ENCODE measurements at regions not wholly inside any gene's neighbourhood (a gene's known extent, or its start where the extent isn't known, plus 50 kb on each side); places are given as distances from the start of the nearest gene placed in this dataset.

DNA sequence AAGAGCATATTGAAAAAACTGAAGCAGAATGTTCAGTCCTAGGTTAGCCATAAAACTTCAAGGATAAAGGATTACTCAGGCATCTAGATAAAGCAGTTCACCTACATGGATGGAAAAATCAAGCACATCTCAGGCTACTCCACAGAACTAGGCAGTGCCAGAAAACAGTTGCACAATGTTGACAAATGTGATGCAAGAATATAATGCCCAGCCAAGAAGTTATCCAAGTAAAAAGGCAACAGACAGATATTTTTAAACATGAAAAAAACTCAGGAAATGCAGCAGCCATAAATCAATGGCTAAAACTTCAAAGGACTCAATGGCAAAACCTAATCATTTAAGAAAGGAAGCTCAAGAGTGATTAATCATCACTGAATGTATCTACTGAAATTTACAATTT is 456.0 kb upstream of the FAM241A start:
- DNase-seq: no peak

DNA sequence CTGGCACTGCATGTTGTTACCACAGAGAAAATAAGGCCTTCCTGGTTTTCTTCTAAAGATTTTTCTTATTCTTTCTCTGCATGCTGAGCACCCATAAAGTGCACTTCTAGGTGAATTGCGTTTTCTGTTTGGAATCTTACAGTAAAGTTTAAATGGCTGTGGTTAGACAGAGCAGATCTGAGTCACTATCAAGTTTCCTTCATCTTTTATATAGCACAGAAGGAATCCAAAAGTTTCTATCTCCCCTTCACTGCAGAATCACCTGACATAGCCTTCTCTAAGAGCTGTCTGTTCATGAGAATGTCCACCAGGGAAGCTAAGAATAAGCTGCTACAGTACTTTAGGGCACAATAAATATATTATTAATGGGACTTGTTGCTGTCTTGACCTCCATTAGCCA is 455.5 kb upstream of the FAM241A start:
- DNase-seq: no peak

DNA sequence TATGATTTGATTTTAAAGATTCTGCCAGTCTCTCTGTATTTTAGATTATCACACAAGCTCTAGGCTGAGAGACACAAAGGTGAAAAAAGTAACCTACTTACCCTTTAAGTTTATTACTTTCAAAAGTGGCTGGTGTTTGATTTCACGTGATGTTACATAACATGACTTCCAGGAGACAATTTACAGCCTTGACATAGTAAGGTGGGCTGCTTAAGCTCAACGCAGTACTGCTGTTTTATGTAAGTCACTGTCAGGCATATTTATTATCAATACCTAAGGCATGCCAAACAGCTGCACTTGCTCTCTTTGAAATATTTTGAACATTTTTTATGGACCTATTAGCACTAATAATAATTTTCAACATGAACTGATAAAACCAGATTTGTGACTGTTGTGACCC is 451.5 kb upstream of the FAM241A start:
- DNase-seq: no peak

GRCh38 chr4:111695677-111696076 is 449.6 kb upstream of the FAM241A start:
- no peak for DNase-seq

DNA sequence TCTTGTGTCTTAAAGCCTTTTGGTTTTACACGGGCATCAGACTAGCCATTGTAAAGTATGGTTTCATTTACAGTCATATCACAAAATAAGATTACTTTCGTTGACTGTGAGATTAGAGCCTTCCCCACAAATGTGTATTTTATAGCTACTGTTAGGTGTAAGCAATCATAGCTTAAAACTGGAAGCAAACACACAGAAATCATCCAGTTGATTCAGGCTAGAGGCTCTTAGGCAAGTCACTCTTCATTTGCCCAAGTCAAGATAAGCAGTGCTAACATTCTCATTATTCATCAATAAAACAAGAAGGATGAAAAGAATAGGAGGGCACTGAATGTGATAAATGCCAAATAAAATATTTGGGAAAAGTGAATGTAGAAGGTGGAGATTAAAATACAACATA is 448.7 kb upstream of the FAM241A start:
- no peak for DNase-seq

DNA sequence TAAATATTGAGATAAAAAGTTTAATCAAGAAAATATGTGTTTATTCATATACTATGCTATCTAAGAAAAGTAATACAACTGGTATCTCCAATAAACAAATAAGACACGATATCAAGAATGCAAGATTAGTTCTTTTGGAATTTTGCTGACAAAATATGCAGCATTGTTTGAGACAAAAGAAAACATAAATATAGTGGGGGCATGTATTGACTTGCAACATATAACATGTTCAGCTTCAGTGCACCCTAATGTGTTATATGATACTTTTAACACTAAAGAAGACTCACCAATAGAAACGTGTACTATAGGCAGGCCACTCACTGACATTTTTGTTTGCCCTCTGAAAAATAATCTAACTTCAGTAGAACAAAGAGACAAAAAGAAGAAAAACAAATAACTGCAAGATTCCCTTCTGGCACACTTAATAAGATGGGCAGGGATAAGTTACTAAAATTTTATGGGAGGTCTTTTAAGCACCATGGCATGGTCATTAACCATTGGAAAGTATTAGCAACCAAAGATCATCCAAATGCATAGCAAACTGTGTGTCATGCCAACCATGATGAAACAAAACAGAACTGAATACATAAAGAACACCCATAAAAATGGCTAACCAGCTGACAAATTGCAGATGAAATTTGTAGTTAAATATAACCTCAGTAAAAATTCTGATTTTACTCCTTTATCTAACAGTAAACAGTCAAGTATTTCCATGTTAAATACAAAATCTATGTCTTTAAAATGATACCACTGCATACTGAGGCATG is 447.9 kb upstream of the FAM241A start:
- DNase-seq: no peak

- no peak for DNase-seq
Measured at GRCh38 chr4:111698361-111698760, 446.9 kb upstream of the FAM241A start.

- no peak for DNase-seq
Measured at GRCh38 chr4:111699165-111699564, 446.1 kb upstream of the FAM241A start.

DNA sequence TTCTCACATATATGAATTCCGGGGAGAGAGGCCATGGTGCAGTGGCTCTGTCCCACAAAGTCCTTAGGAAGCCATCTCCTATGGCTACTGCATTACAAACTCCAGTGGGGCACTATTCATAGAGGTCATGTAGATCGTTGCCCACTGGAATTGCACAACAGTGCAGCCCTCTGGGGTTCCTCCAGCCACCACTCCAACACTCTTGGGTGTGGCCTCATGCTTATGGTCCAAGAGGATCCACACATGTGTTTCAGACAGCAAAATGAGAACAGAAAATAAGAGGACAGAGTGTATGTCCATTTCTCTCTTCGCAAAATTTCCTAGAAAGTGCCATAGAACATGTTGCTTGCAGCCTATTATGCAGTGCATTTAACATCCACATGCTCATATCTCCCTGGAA is 444.2 kb upstream of the FAM241A start:
- no peak for DNase-seq

DNA sequence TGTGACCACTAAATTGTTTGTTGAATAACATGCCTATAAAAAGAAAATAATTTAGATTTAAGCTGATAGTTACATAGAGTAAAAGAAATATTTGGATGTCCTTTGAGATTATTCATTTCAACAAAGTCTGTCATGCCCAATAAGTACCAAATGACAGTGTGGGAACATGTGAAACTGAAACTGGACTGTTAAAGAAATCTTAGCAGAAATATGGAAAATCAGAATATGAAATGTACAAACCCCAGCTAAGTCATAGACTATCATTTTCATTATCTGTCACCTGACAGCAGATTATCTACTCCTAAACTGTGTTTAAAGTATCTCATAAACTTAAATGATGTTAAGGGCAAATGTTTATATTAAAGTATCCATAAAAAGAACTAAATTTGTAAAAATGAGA is 437.8 kb upstream of the FAM241A start:
- DNase-seq: no peak

DNA sequence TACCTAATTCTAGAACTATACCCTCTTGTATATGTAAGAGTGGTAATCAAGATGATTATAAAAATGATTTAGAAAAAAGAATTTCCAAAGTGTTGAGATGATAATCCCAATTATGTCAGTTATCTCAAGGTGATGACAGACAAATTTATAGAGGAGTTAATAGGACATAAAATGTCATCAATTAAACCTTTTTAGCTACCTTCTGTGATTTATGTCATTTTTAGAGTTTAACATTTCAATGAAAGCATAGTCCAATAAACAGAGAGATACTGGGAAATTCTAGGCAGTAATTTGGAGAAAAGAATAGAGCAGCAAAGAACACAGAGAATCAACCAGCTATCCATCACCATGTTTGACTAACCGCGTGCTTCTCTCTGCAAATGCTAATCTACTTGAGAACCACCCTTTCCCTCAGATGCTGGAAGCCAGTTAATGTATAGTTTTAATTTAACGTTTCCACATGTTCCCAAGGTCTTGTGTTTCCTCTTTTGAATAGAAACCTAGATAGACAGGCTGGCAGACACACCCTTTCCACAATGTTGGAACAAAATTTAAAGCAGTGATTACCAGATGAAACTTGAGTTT is 433.1 kb upstream of the FAM241A start:
- DNase-seq: no peak

DNA sequence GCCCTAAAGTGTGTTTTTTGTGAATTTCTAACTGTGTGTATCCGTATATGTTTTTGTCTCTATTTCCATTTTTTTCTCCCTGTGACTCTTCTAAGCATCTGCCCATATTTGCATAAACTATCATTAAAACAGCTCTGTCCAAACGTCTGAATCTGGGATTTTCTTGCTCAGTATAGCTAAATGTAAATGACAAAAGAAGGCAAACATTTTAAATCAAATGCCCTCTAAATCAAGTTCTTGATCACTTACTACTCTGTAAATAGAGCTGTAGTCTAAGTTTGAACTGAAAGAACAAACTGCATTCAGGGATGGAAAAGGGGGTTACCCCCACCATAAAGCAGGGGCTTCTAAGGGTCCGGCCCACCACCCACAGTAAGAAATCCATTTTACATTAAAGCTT is 432.0 kb upstream of the FAM241A start:
- DNase-seq: no peak

DNA sequence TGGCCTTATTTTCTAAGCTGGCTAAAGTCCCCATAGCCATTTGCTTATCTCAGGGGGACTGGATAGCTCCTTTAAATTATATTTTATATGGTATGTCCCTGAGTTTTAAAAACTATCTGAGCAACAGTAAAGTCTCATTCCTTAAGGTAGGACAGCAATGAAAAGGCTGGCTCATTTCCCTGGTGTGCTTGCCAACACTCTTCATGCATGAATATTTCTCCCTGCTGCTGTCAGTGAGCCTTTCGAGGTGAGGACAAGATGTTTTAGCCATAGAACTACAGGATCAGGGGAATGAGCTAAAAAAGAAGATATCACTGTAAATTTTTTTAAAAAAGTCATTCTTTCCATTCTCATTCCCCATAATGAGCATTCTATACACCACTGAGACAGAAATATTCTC is 427.3 kb upstream of the FAM241A start:
- DNase-seq: no peak

GRCh38 chr4:111718763-111719559 is 426.3 kb upstream of the FAM241A start:
- no peak for DNase-seq

GRCh38 chr4:111720866-111721265 is 424.4 kb upstream of the FAM241A start:
- DNase-seq: no peak

GRCh38 chr4:111722213-111722720 is 423.0 kb upstream of the FAM241A start:
- DNase-seq: no peak

- DNase-seq: no peak
Measured at GRCh38 chr4:111736516-111736915, 408.7 kb upstream of the FAM241A start.

DNA sequence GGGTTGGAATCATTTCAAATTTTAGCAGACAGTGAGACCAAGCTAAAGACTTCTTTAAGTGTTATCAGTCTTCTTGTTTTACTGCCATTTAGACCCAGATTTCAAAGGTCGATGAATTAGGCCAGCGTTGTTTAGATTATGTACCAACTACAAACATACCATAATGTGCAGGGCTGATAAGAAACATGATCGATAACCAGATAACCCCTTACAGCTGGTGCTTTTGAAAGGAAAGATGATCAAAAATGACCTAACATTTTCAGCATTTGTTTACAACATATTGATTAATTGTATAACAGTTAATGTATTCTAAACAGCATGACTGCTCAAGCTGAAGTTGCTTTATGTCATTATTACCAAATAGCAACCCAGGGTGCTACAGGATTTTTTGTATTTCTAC is 400.4 kb upstream of the FAM241A start:
- no peak for DNase-seq

DNA sequence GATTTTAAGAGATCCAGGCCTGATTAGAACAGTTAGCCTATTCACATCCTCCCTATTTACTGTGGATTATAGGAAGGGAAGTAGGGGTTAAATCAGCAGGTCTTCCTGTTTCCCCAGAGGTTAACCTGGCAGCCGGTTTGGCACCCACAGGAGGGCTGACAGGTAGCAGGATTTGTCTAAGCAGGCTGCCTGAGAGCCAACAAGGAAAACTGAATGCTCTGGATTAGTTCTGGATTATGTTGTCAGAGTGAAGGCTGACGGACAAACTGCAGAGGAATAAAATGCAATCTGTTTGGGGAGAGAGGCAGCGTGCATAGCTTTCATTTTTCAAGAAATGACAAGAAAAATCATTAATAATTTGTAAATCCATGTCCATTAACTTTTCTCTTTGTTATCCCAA is 397.1 kb upstream of the FAM241A start:
- no peak for DNase-seq

DNA sequence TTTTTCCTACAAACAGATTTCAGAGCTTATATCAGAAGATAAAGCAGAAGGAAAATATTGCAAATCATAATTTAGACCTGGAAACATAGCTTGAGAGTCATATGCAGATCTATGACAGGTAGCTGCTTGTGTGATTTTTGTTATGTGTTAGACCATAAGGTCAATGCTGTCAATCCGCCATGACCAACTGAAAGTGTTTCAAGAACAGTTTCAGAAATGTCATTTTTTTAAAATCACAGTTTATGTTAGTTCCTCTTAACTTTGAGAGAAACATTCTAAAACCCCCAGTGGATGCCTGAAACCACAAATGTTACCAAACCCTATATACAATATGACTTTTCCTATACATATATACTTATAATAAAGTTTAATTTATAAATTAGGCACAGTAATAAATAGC is 391.3 kb upstream of the FAM241A start:
- DNase-seq: no peak

GRCh38 chr4:111755571-111755970 is 389.7 kb upstream of the FAM241A start:
- no peak for DNase-seq

GRCh38 chr4:111761531-111761930 is 383.7 kb upstream of the FAM241A start:
- no peak for DNase-seq

DNA sequence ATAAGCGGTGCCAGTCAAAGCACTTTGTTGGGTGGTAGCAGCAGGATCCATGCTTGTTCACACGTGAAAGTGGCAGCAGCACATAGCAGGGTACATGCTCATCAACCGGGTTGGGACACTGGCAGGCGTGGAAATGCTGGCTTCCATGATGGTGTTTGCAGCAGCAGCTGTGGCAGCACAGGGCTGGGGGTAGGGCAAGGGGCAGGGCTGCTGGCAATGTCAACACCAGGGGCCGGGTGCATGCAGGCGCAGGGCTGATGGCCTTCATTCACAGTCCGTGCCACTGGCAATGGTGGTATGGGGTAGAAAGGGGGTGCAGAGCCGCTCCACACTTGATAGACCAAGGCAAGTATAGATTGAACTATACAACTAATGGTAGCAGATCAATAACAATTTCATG is 374.7 kb upstream of the FAM241A start:
- DNase-seq: no peak

DNA sequence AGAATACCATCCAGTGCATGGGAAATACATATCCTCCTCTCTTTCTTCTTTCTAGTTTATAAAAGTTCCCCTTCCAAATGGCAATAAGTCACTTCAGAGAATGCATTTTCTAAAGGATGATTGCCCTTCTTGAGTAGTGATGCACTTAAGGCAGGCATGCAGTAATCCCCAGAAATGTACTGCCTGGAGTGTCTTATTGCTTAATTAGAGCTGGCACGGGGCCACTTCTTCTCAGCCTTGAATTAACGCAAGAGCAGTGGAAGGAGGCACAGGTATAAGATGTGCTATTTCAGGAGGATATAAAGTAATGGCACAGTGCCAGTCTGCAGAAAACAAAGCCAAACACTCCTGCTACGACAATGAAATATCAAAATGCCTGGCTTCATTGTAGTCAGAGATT is 371.4 kb upstream of the FAM241A start:
- no peak for DNase-seq
